ENCODE measurements at regions not wholly inside any gene's neighbourhood (a gene's known extent, or its start where the extent isn't known, plus 50 kb on each side); places are given as distances from the start of the nearest gene placed in this dataset.

DNA sequence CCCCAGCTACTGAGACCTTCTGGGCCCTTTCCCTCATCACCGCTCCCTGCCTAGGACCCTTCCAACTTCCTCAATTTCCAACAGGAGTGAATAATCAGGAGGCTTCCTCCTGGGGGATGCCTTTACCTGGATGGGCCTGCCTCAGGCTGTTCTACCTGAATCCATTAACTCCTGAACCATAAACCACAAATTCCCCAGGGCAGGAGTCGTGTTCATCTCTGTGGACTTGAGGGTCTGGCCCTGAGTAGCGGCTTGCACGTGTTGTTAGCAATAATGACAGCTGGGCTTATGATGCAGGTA is 105.1 kb upstream of the GPR26 start:
- DNase-seq, result no peak

- no peak for DNase-seq
Observed at GRCh38 chr10:123562387-123562786, 103.8 kb upstream of the GPR26 start.

- no peak for DNase-seq
Observed at GRCh38 chr10:123562811-123563580, 103.2 kb upstream of the GPR26 start.

GRCh38 chr10:123563581-123563855 is 102.6 kb upstream of the GPR26 start:
- no peak for DNase-seq

DNA sequence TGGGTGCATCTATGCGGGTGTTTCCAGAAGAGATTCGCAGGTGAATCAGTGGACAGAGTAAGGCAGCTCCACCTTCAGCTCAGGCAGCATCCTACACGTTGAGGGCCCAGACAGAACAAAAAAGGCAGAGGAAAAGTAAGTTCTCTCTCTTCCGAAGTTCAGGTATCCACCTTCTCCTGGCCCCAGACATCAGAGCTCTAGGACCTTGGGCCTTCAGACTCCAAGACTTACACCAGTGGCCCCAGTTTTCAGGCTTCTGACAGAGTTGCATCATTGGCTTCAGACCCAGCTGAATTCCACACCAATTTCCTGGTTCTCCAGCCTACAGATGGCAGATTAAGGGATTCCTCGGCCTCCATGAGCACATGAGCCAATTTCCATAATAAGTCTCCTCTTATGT is 102.2 kb upstream of the GPR26 start:
- no peak for DNase-seq

GRCh38 chr10:123564631-123565030 is 101.5 kb upstream of the GPR26 start:
- DNase-seq, result no peak

- DNase-seq, result no peak
Observed at GRCh38 chr10:123565691-123566660, 100.2 kb upstream of the GPR26 start.

DNA sequence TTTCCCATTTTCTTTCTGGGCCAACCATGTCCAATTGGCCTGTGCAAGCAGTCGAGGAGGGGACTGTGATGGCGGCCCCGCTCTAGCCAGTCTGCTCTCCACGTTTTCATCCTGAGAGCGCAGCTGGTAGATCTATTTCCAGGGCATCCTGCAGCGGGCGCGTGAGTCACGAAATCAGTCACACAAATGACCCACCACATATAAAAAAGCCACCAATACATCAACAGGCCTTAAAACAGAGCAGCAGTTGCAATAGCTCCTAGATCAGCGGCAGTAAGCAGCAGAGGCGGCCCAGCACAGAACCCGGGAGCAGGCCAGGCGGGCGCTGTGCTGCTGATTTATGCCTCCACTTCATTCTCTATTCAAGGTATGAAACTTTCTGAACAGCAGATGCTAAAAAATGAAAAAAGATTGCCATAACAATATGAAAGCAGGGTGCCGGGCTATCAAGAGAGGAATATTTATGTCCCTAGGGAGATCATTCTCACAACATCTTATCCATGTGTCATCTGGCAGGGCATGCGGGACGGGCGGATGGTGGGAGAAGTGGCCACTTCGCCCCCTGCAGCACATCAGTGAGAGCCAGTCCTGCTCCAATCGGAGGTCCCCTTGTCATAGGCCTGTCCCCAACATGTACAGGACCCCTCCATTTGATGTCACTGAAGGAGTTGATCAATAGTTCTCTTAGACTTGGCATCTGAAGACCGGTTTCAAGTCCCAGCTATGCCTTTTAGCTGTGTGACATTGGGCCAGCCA is 98.0 kb upstream of the GPR26 start:
- no peak for DNase-seq

DNA sequence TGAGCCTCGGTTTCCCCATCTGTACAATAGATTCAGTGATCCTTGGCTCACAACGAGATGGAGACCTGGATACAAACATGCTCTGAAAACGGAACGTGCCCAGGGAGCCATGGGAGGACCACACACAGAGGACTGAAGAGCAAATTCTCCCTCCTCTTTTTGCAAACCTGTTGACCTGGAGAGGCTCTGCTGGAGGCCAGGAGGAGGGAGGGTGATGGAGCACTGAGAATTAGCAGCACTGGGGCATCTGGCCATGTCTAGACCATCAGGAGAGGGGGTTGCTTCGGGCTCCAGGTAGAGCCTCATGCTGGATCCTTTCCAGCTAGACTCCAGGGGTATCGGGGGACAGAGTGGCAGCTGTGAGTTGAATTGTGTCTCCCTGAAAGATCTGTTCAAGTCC is 97.4 kb upstream of the GPR26 start:
- no peak for DNase-seq

DNA sequence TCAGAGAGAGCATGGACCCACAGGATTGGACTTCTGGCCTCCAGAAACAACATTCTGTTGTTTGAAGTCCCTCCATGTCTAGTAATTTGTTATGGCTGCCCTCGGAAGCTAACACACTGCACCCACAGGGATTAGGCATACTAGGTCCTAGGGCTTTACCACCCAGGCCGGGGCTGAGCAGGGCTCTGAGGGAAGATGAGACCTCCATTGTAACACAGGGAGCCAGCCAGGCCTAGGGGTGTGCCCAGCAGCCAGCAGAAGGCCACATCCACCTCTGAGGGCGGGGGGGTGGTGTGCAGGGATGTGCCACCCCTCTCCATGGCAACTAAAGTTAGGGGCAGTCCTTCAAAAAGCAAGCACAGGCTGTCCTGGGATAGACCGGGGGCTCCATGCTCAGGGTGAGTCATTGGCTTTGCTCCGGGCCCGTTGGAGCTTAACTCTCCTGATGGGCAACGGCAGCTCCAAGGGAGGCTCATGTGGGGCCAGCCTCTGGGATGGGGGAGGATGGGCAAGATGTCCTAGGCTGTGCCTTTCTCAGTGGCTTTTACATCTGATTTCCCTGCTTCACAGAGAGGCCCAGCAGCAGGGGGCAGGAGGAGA is 96.6 kb upstream of the GPR26 start:
- DNase-seq, result no peak

GRCh38 chr10:123570051-123570897 is 95.9 kb upstream of the GPR26 start:
- no peak for DNase-seq

DNA sequence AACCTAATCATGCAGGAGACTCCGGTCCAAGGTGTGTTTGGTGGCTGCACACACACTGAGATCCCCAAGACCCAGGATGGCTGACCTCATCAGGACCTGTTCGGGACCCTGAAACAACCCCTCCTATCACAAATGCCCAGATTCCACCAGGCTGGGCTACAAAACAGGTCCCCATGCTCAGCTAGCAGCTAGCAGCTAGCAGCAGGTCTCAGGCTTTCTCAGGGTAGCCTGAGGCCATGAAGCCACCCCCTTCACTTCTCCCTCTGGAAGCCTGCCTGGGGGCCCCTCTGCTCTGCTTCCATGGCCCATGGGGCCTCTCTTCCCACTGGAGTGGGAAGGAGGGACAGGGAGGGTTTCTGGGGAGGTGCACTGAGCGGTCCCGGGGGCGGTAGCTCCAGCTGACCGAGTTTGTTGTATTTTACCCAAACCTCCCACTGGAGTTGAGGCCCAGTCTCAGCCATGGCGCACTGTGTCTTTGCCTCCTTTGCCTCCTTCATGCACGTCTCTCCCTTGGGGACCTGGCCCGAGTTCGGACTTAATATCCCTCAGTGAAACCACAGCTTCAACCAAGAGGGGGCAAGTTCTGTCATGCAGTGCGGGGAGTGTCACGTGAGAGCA is 95.1 kb upstream of the GPR26 start:
- DNase-seq, result no peak

DNA sequence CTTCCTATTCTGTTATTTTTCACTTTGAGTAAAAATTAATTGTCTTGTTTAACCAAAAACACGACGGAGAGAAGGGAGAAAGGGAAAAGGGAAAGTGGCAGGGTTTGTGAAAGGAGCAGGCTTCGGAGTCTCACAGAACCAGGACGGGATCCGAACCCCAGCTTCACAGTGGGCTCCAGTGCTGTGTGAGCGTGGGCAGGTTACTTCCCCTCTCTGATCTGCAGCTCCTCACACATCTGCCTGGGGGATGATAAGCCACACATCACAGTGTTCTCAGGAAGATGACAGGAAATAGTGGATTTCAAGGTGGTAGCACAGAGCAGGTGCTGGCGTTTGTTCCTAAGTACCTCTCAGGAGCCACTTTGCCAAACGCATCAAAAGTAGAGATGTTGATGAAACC is 94.2 kb upstream of the GPR26 start:
- no peak for DNase-seq

GRCh38 chr10:123573236-123574108 is 92.7 kb upstream of the GPR26 start:
- DNase-seq, result peak; percentile 74

DNA sequence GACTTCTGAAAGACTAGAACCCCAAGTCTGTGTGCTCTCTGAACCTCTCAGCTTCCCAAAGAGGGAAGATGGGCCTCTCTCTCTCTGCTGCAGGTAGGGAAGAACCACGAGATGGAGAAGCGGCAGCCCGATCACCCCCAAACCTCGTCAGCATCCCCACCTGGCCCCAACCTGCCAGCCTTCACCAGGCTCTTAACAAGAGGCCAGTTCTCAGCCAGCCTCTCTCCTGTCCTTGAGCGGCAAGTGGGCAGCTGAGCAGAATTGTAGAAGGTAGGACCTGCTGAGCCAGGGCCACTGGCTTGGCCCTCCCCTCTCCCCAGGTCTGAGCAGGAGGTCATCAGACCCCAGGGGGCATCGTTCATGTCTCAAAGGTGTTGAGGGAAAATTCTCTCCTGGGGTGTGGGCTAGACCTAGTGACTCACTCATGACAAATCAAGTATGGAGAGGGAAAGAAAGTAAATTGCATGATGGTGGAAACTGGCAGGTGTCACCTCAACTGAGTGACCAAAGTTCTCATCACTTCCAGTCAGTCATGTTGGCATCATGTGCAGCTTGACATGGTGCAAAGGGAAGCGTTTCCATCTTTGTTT is 92.0 kb upstream of the GPR26 start:
- no peak for DNase-seq

DNA sequence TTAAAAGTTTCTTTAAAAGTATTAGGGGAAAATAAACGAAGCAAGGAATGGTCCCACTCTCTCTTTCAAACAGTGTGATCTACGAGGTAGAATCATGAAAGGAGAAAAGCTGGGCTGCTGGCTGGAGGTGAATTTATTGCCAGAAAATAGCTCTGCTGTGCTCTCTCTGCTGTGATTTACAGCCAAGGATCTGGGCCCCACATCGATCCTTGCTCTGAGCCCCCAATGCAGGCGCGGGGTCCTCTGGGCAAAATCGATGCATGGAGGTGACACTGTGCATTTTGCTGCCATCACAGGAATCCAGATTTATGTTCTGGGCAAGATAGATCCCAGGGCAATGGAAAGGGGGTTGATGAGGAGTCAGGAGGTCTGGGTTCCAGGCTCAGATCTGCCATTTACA is 91.0 kb upstream of the GPR26 start:
- no peak for DNase-seq

DNA sequence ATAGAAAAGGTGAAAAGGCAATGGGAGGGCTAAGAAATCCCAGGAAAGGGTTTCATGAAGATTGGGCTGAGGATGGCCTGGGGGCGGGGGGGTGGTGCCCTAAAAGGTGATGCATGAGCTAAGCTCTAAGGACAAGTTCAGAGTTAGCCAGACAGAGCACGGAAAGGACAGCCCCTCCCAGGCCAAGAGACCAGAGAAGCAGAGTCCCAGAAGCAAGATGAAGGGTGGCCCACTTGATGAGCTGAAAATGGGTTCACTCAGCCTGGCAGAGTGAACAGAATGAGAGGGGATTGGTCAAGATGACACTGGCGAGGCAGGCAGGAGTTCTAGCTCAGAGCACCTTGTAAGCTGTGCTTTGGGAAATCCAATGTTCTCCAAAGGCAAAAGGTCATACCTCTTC is 89.4 kb upstream of the GPR26 start:
- no peak for DNase-seq

DNA sequence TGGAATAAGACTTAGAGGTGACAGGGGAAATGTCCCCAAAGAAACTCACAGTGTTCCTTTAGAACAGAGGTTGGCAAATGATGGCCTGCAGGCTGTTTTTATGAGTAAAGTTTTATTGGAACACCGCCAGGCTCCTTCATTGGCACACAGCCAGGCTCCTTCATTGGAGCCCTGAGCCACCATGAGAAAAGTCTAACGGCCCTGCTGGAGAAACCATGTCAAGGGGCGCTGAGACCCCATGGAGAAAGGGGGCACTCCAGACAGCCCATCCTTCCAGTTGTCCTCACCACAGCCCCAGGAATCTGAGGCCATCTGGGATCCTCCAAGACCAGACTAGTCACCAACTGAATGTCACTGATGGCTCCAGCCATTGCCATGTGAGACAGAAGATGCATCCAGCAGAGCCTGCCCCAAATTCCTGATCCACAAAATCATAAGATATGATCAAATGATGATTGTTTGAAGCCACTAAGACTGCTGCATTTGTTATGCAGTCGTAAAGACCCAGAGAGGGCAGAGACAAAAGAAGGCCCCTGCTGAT is 88.2 kb upstream of the GPR26 start:
- DNase-seq, result no peak

- no peak for DNase-seq
Observed at GRCh38 chr10:123578721-123579120, 87.4 kb upstream of the GPR26 start.

DNA sequence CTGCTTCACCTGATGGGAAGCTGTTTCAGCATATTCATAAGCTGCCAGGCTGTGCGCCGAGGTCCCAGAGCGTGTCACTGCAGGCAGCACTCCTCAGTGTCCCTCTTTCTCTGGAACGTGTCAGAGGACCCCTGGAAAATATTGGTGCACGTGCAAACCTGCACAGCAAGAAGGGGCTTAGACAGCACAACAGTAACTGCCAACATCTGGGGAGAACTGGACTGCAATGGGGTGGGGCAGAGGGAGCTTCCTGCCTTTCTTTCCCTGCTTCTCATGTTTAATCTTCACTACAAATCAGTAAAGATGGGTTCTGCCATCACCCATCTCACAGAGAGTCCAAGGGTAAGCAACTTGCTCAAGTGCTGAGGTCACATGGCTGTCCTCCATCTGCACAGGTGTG is 86.5 kb upstream of the GPR26 start:
- DNase-seq, result no peak
